WTC11 (cell line): ENCODE measurements at regions not wholly inside any gene's neighbourhood (a gene's known extent, or its start where the extent isn't known, plus 50 kb on each side); places are given as distances from the start of the nearest gene placed in this dataset.

Experiments used
- ATAC-seq: fragments of 200-7000 bp; cut with Tn5 transposase; 2 replicates; pipeline ENCODE4 v1.10.0; 2021; ENCODE audit warnings: mild to moderate bottlenecking, moderate library complexity
- CTCF ChIA-PET: fragments of 300-600 bp; sonication (Branson Sonifier 250); formaldehyde crosslinking; loops from one replicate; lab custom pipeline; 2021; ENCODE audit warnings: antibody characterized with exemption; lab: Charles Lee
- POLR2A ChIA-PET: fragments of 350-600 bp; sonication (Branson Sonifier 250); formaldehyde crosslinking; loops from one replicate; lab custom pipeline; 2021; ENCODE audit warnings: antibody characterized with exemption; lab: Charles Lee
- DNase-seq: peaks from one replicate; pipeline ENCODE4 v3.0.0; 2021; ENCODE audit warnings: low spot score
- H3K27ac Mint-ChIP-seq: 2 replicates; pipeline ENCODE4 v1.8.0; 2021; ENCODE audit warnings: mixed read lengths
- H3K27me3 Mint-ChIP-seq: 2 replicates; pipeline ENCODE4 v1.8.0; 2021; ENCODE audit warnings: low read depth, mild to moderate bottlenecking, moderate library complexity, mixed read lengths
- H3K36me3 Mint-ChIP-seq: 2 replicates; pipeline ENCODE4 v1.8.0; 2021; ENCODE audit warnings: mixed read lengths
- H3K4me1 Mint-ChIP-seq: 2 replicates; pipeline ENCODE4 v1.8.0; 2022; ENCODE audit warnings: mixed read lengths
- H3K4me3 Mint-ChIP-seq: 2 replicates; pipeline ENCODE4 v1.8.0; 2021; ENCODE audit warnings: mild to moderate bottlenecking, moderate library complexity, mixed read lengths
- H3K9me3 Mint-ChIP-seq: 2 replicates; pipeline ENCODE4 v1.8.0; 2021; ENCODE audit warnings: mixed read lengths
- ATF1 ChIP-seq: sonication (generic); formaldehyde crosslinking; IDR thresholded peaks from 2 replicates; pipeline ENCODE4 v1.8.1; 2023; ENCODE audit warnings: mild to moderate bottlenecking, moderate library complexity, missing genetic modification reagents
- ATF3 ChIP-seq: sonication (generic); formaldehyde crosslinking; conservative IDR thresholded peaks from 2 replicates; pipeline ENCODE4 v1.8.1; 2022; ENCODE audit warnings: mild to moderate bottlenecking, missing genetic modification reagents
- CDX4 ChIP-seq: fragments of 250-450 bp; sonication (Bioruptor Pico); IDR thresholded peaks from 2 replicates; pipeline ENCODE4 v1.9.0; 2021; ENCODE audit warnings: moderate library complexity, mild to moderate bottlenecking, inconsistent platforms, borderline replicate concordance
- CREB1 ChIP-seq: sonication (generic); formaldehyde crosslinking; IDR thresholded peaks from 2 replicates; pipeline ENCODE4 v1.8.0; 2023; ENCODE audit warnings: mild to moderate bottlenecking, missing genetic modification reagents
- EMX1 ChIP-seq: fragments of 250-450 bp; sonication (Bioruptor Pico); IDR thresholded peaks from 2 replicates; pipeline ENCODE4 v1.8.0; 2021; ENCODE audit warnings: mild to moderate bottlenecking
- FOXK1 ChIP-seq: sonication (generic); formaldehyde crosslinking; IDR thresholded peaks from 2 replicates; pipeline ENCODE4 v1.8.0; 2022; ENCODE audit warnings: mild to moderate bottlenecking, moderate library complexity, missing genetic modification reagents
- FOXP4 ChIP-seq: sonication (generic); formaldehyde crosslinking; IDR thresholded peaks from 2 replicates; pipeline ENCODE4 v1.8.0; 2022; ENCODE audit warnings: mild to moderate bottlenecking, missing genetic modification reagents
- GTF2I ChIP-seq: fragments of 250-450 bp; sonication (Bioruptor Pico); conservative IDR thresholded peaks from 2 replicates; pipeline ENCODE4 v1.4.0; 2021; ENCODE audit warnings: mild to moderate bottlenecking
- HMGA2 ChIP-seq: fragments of 250-450 bp; sonication (Bioruptor Pico); IDR thresholded peaks from 2 replicates; pipeline ENCODE4 v1.4.0; 2021; ENCODE audit warnings: mild to moderate bottlenecking, moderate library complexity
- IRF2 ChIP-seq: sonication (generic); formaldehyde crosslinking; IDR thresholded peaks from 2 replicates; pipeline ENCODE4 v1.8.0; 2022; ENCODE audit warnings: low read depth, missing genetic modification reagents, borderline replicate concordance
- JAZF1 ChIP-seq: fragments of 250-450 bp; sonication (Bioruptor Pico); IDR thresholded peaks from 2 replicates; pipeline ENCODE4 v1.9.0; 2021; ENCODE audit warnings: moderate library complexity, mild to moderate bottlenecking, inconsistent platforms
- JUN ChIP-seq: sonication (generic); formaldehyde crosslinking; IDR thresholded peaks from 2 replicates; pipeline ENCODE4 v1.8.0; 2023; ENCODE audit warnings: mild to moderate bottlenecking, missing genetic modification reagents
- KAT7 ChIP-seq: sonication (generic); formaldehyde crosslinking; IDR thresholded peaks from 2 replicates; pipeline ENCODE4 v1.8.1; 2023; ENCODE audit warnings: missing genetic modification reagents, mild to moderate bottlenecking, borderline replicate concordance
- MXD4 ChIP-seq: fragments of 250-450 bp; sonication (Bioruptor Pico); IDR thresholded peaks from 2 replicates; pipeline ENCODE4 v1.8.0; 2021; ENCODE audit warnings: mild to moderate bottlenecking, moderate library complexity, borderline replicate concordance
- RORB ChIP-seq: fragments of 250-450 bp; sonication (Bioruptor Pico); IDR thresholded peaks from 2 replicates; pipeline ENCODE4 v1.9.0; 2021; ENCODE audit warnings: mild to moderate bottlenecking
- SOX15 ChIP-seq: fragments of 250-450 bp; sonication (Bioruptor Pico); IDR thresholded peaks from 2 replicates; pipeline ENCODE4 v1.9.0; 2021; ENCODE audit warnings: mild to moderate bottlenecking
- SP1 ChIP-seq: sonication (generic); formaldehyde crosslinking; conservative IDR thresholded peaks from 2 replicates; pipeline ENCODE4 v1.8.1; 2022; ENCODE audit warnings: missing genetic modification reagents
- TEAD4 ChIP-seq: sonication (generic); formaldehyde crosslinking; IDR thresholded peaks from 2 replicates; pipeline ENCODE4 v1.8.0; 2022; ENCODE audit warnings: mild to moderate bottlenecking, missing genetic modification reagents
- TP53 ChIP-seq: sonication (generic); formaldehyde crosslinking; IDR thresholded peaks from 2 replicates; pipeline ENCODE4 v1.8.1; 2023; ENCODE audit warnings: mild to moderate bottlenecking, missing genetic modification reagents
- ZNF121 ChIP-seq: sonication (generic); formaldehyde crosslinking; IDR thresholded peaks from 2 replicates; pipeline ENCODE4 v1.8.0; 2023; ENCODE audit warnings: missing genetic modification reagents
- ZNF396 ChIP-seq: fragments of 250-450 bp; sonication (Bioruptor Pico); IDR thresholded peaks from 2 replicates; pipeline ENCODE4 v1.8.0; 2021; ENCODE audit warnings: mild to moderate bottlenecking, moderate library complexity, borderline replicate concordance
- ZNF416 ChIP-seq: fragments of 250-450 bp; sonication (Bioruptor Pico); IDR thresholded peaks from 2 replicates; pipeline ENCODE4 v1.9.0; 2021; ENCODE audit warnings: mild to moderate bottlenecking, inconsistent platforms
- TF ChIP-seq, protein P1 (sequence below): fragments of 250-450 bp; sonication (Bioruptor Pico); IDR thresholded peaks from 2 replicates; pipeline ENCODE4 v2.1.2; 2022; ENCODE audit warnings: mild to moderate bottlenecking, moderate library complexity
- TF ChIP-seq, protein P2 (sequence below): fragments of 250-450 bp; sonication (Bioruptor Pico); IDR thresholded peaks from 2 replicates; pipeline ENCODE4 v1.9.0; 2021; ENCODE audit warnings: mild to moderate bottlenecking
- TF ChIP-seq, protein P3 (sequence below): sonication (generic); formaldehyde crosslinking; IDR thresholded peaks from 2 replicates; pipeline ENCODE4 v1.8.1; 2022; ENCODE audit warnings: mild to moderate bottlenecking, missing genetic modification reagents, moderate library complexity, borderline replicate concordance

GRCh38 chr10:128916383-128916782 lies 550.7 kb upstream of the MGMT start (continued):
- TF ChIP-seq ATF3 (CRISPR knock-in tag) (no peak), HMGA2 (CRISPR knock-in tag) (no peak), ZNF396 (CRISPR knock-in tag) (no peak), EMX1 (CRISPR knock-in tag) (no peak), FOXK1 (no peak), FOXP4 (CRISPR knock-in tag) (no peak)
- TF ChIP-seq, protein P1, sequence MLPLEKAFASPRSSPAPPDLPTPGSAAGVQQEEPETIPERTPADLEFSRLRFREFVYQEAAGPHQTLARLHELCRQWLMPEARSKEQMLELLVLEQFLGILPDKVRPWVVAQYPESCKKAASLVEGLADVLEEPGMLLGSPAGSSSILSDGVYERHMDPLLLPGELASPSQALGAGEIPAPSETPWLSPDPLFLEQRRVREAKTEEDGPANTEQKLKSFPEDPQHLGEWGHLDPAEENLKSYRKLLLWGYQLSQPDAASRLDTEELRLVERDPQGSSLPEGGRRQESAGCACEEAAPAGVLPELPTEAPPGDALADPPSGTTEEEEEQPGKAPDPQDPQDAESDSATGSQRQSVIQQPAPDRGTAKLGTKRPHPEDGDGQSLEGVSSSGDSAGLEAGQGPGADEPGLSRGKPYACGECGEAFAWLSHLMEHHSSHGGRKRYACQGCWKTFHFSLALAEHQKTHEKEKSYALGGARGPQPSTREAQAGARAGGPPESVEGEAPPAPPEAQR (CRISPR knock-in tag), result no peak

DNA sequence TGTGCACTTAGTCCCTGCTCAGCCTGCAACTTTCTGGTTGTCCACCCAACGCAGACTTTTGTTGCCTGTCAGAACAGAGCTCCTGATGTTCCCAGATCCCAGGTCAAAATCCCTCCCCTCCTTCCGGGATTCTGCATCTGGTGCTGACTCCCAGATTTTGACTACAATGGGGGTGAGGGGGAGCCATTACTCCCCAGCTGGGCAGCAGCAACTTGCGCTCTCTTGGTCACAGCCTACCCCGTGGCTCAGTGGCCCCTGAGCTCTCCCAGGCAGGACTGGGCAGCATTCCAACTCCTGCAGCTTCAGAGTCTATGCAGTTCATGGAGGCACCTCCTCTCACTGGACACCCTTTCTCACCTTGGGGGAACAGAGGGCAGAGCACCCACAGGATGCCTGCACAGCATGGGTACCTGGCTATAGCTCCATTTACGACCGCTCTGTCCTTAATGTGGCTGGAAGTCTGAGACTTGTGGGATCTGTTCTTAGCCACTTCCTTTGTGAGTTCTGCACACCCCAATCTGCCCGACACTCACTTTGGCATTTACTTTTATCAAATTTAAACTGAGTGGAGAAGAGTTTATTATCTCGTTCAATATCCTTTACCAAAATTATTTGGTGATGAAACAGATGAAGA lies 545.5 kb upstream of the MGMT start:
- no peak for TF ChIP-seq CDX4 (CRISPR knock-in tag)
- peaks cover 4% of the 10 kb centered on the region for H3K36me3 Mint-ChIP-seq
- no peaks in the 10 kb centered on the region for H3K27me3 Mint-ChIP-seq
- no peak for ATAC-seq
- no peak overlapping the region for H3K4me3 Mint-ChIP-seq
- H3K27ac Mint-ChIP-seq, result no peak overlapping the region
- peaks cover 7% of the 10 kb centered on the region for H3K4me1 Mint-ChIP-seq
- POLR2A ChIA-PET, result no interaction called here
- DNase-seq, result no peak
- CTCF ChIA-PET, result no interaction called here
- H3K9me3 Mint-ChIP-seq, result peaks cover 10% of the 10 kb centered on the region

GRCh38 chr10:128922172-128922571 lies 544.9 kb upstream of the MGMT start:
- Mint-ChIP-seq H3K36me3 (peaks cover 4% of the 10 kb centered on the region), H3K9me3 (peaks cover 10% of the 10 kb centered on the region), H3K4me1 (peaks cover 7% of the 10 kb centered on the region), H3K27me3 (no peaks in the 10 kb centered on the region), H3K27ac (no peak overlapping the region), H3K4me3 (no peak overlapping the region)
- CTCF ChIA-PET, result interaction anchor here (1.9 kb wide), 1 partner anchor 10 kb away, joined by 4 read pairs; no protein-coding TSS in a partner anchor
- POLR2A ChIA-PET, result no interaction called here
- ATAC-seq (no peak), DNase-seq (no peak)
- TF ChIP-seq SP1 (CRISPR knock-in tag) (no peak), KAT7 (CRISPR knock-in tag) (no peak), IRF2 (CRISPR knock-in tag) (no peak)

DNA sequence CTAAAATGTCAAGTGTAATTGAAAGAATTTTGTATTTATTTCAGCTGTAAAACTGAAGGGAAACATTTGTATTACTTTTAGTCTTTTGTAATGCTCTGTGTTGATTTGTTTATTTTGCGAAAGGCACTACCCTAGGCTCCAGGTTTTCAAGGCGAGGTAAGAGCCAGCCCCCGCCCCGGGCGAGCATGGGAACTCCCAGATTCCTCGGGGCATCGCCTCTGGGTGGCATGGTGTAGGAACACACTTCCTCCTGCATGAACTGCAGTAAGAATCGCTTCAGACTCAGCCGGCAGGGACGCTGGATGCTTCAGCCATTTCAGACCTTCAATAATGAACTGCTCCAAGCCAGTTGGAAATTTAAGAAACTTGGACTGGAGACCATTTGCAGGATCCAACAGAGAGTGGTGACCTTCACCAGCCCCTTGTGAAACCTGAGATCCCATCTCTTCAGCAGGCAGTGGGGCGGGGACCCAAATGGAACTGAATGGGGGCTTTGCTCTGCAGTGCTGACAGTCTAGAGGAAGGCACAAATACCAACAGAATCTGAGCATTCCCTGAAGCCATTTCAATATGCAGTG lies 544.3 kb upstream of the MGMT start:
- Mint-ChIP-seq H3K9me3 (peaks cover 10% of the 10 kb centered on the region), H3K4me1 (peaks cover 7% of the 10 kb centered on the region), H3K36me3 (peaks cover 4% of the 10 kb centered on the region), H3K4me3 (no peak overlapping the region), H3K27me3 (no peaks in the 10 kb centered on the region), H3K27ac (no peak overlapping the region)
- DNase-seq (no peak), ATAC-seq (no peak; the same call in 1 of the 2 replicates)
- POLR2A ChIA-PET, result no interaction called here
- no peak for TF ChIP-seq MXD4 (CRISPR knock-in tag)
- TF ChIP-seq JUN, result no peak
- TF ChIP-seq, protein P2, sequence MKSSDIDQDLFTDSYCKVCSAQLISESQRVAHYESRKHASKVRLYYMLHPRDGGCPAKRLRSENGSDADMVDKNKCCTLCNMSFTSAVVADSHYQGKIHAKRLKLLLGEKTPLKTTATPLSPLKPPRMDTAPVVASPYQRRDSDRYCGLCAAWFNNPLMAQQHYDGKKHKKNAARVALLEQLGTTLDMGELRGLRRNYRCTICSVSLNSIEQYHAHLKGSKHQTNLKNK (CRISPR knock-in tag), result no peak
- no peak for TF ChIP-seq GTF2I (CRISPR knock-in tag)
- no peak for TF ChIP-seq KAT7 (CRISPR knock-in tag)
- TF ChIP-seq, protein P3, sequence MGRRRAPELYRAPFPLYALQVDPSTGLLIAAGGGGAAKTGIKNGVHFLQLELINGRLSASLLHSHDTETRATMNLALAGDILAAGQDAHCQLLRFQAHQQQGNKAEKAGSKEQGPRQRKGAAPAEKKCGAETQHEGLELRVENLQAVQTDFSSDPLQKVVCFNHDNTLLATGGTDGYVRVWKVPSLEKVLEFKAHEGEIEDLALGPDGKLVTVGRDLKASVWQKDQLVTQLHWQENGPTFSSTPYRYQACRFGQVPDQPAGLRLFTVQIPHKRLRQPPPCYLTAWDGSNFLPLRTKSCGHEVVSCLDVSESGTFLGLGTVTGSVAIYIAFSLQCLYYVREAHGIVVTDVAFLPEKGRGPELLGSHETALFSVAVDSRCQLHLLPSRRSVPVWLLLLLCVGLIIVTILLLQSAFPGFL, result no peak
- no peak for TF ChIP-seq ZNF416
- TF ChIP-seq TEAD4 (CRISPR knock-in tag), result no peak
- TF ChIP-seq FOXK1, result no peak
- TF ChIP-seq TP53 (CRISPR knock-in tag), result no peak
- TF ChIP-seq SOX15 (CRISPR knock-in tag), result no peak
- no peak for TF ChIP-seq ATF1
- TF ChIP-seq ZNF121, result no peak
- TF ChIP-seq JAZF1, result no peak
- TF ChIP-seq RORB (CRISPR knock-in tag), result no peak
- no peak for TF ChIP-seq CREB1
- CTCF ChIA-PET, result interaction anchor here (1.9 kb wide), 1 partner anchor 9 kb away, joined by 4 read pairs; no protein-coding TSS in a partner anchor
